Activated CD4-positive, alpha-beta memory T cell treated with anti-CD3 and anti-CD28 coated beads, Interleukin-2, amount 10 ng/mL, durations not matched to agents 7 days and 5 days (primary cell): ENCODE measurements at regions not wholly inside any gene's neighbourhood (a gene's known extent, or its start where the extent isn't known, plus 50 kb on each side); places are given as distances from the start of the nearest gene placed in this dataset.

Experiments used
- CTCF ChIA-PET: fragments of 350-600 bp; sonication (Branson Sonifier 250); formaldehyde crosslinking; loops from one replicate; lab custom pipeline; 2021; ENCODE audit warnings: antibody characterized with exemption, inconsistent platforms; lab: Charles Lee
- POLR2A ChIA-PET: fragments of 350-600 bp; sonication (Branson Sonifier 250); formaldehyde crosslinking; loops from one replicate; lab custom pipeline; 2021; ENCODE audit warnings: antibody characterized with exemption; lab: Charles Lee
- DNase-seq: peaks from one replicate; pipeline ENCODE4 v3.0.0-alpha.2; 2020
- H3K27ac Mint-ChIP-seq: one replicate; pipeline ENCODE4 v1.8.0; 2021; ENCODE audit warnings: mild to moderate bottlenecking, mixed read lengths
- H3K27me3 Mint-ChIP-seq: one replicate; pipeline ENCODE4 v1.8.0; 2021; ENCODE audit warnings: mixed read lengths
- H3K36me3 Mint-ChIP-seq: one replicate; pipeline ENCODE4 v1.8.0; 2021; ENCODE audit warnings: low read depth, mixed read lengths
- H3K4me1 Mint-ChIP-seq: one replicate; pipeline ENCODE4 v1.8.0; 2021; ENCODE audit warnings: mixed read lengths
- H3K4me3 Mint-ChIP-seq: one replicate; pipeline ENCODE4 v1.8.0; 2021; ENCODE audit warnings: mild to moderate bottlenecking, mixed read lengths
- H3K9me3 Mint-ChIP-seq: one replicate; pipeline ENCODE4 v1.8.0; 2021; ENCODE audit warnings: mixed read lengths

GRCh38 chr3:135310317-135310716, 515.3 kb downstream of the EPHB1 start:
- CTCF ChIA-PET = no interaction called here

GRCh38 chr3:135311699-135312098, 516.6 kb downstream of the EPHB1 start:
- ChIA-PET POLR2A (no interaction called here), CTCF (no interaction called here)

More at GRCh38 chr3:135310317-135310716, 515.3 kb downstream of the EPHB1 start:
- Mint-ChIP-seq H3K36me3 (no peaks in the 10 kb centered on the region), H3K27me3 (no peaks in the 10 kb centered on the region), H3K9me3 (peaks cover 6% of the 10 kb centered on the region), H3K27ac (no peak overlapping the region), H3K4me1 (no peaks in the 10 kb centered on the region), H3K4me3 (no peak overlapping the region)
- DNase-seq = no peak
- POLR2A ChIA-PET = no interaction called here

GRCh38 chr3:135314237-135314636, 519.2 kb downstream of the EPHB1 start:
- Mint-ChIP-seq H3K9me3 (peaks cover 6% of the 10 kb centered on the region), H3K27ac (no peak overlapping the region), H3K27me3 (no peaks in the 10 kb centered on the region), H3K36me3 (no peaks in the 10 kb centered on the region), H3K4me1 (no peaks in the 10 kb centered on the region), H3K4me3 (no peak overlapping the region)
- no peak for DNase-seq
- CTCF ChIA-PET = no interaction called here
- POLR2A ChIA-PET = no interaction called here

More at GRCh38 chr3:135311699-135312098, 516.6 kb downstream of the EPHB1 start:
- H3K9me3 Mint-ChIP-seq = peaks cover 6% of the 10 kb centered on the region
- H3K36me3 Mint-ChIP-seq = no peaks in the 10 kb centered on the region
- H3K4me3 Mint-ChIP-seq = no peak overlapping the region
- H3K4me1 Mint-ChIP-seq = no peaks in the 10 kb centered on the region
- no peak for DNase-seq
- H3K27me3 Mint-ChIP-seq = no peaks in the 10 kb centered on the region
- H3K27ac Mint-ChIP-seq = no peak overlapping the region

GRCh38 chr3:135324301-135324700, 529.2 kb downstream of the EPHB1 start:
- CTCF ChIA-PET = no interaction called here
- no peak for DNase-seq
- Mint-ChIP-seq H3K27me3 (no peaks in the 10 kb centered on the region), H3K9me3 (no peaks in the 10 kb centered on the region), H3K27ac (no peak overlapping the region), H3K4me3 (no peak overlapping the region), H3K36me3 (no peaks in the 10 kb centered on the region), H3K4me1 (no peaks in the 10 kb centered on the region)
- POLR2A ChIA-PET = no interaction called here

- Mint-ChIP-seq H3K27ac (no peak overlapping the region), H3K9me3 (no peaks in the 10 kb centered on the region), H3K4me1 (no peaks in the 10 kb centered on the region), H3K36me3 (no peaks in the 10 kb centered on the region), H3K4me3 (no peak overlapping the region), H3K27me3 (no peaks in the 10 kb centered on the region)
- POLR2A ChIA-PET = no interaction called here
- no peak for DNase-seq
- CTCF ChIA-PET = no interaction called here
Measured at GRCh38 chr3:135325096-135325495, 530.0 kb downstream of the EPHB1 start.

- no peaks in the 10 kb centered on the region for H3K9me3 Mint-ChIP-seq
- H3K27ac Mint-ChIP-seq = no peak overlapping the region
- ChIA-PET CTCF (no interaction called here), POLR2A (no interaction called here)
- H3K4me3 Mint-ChIP-seq = no peak overlapping the region
- no peaks in the 10 kb centered on the region for H3K36me3 Mint-ChIP-seq
- no peak for DNase-seq
- H3K27me3 Mint-ChIP-seq = no peaks in the 10 kb centered on the region
- no peaks in the 10 kb centered on the region for H3K4me1 Mint-ChIP-seq
Measured at GRCh38 chr3:135325726-135326235, 530.7 kb downstream of the EPHB1 start.

GRCh38 chr3:135326851-135327250, 531.8 kb downstream of the EPHB1 start:
- no peaks in the 10 kb centered on the region for H3K4me1 Mint-ChIP-seq

GRCh38 chr3:135328036-135328435, 533.0 kb downstream of the EPHB1 start:
- no peaks in the 10 kb centered on the region for H3K27me3 Mint-ChIP-seq
- ChIA-PET POLR2A (no interaction called here), CTCF (no interaction called here)
- no peaks in the 10 kb centered on the region for H3K9me3 Mint-ChIP-seq
- no peaks in the 10 kb centered on the region for H3K36me3 Mint-ChIP-seq
- no peak for DNase-seq
- no peaks in the 10 kb centered on the region for H3K4me1 Mint-ChIP-seq
- H3K4me3 Mint-ChIP-seq = no peak overlapping the region
- no peak overlapping the region for H3K27ac Mint-ChIP-seq

More at GRCh38 chr3:135326851-135327250, 531.8 kb downstream of the EPHB1 start:
- Mint-ChIP-seq H3K4me3 (no peak overlapping the region), H3K9me3 (no peaks in the 10 kb centered on the region), H3K27ac (no peak overlapping the region), H3K36me3 (no peaks in the 10 kb centered on the region), H3K27me3 (no peaks in the 10 kb centered on the region)
- CTCF ChIA-PET = no interaction called here
- POLR2A ChIA-PET = no interaction called here
- DNase-seq = no peak

GRCh38 chr3:135329479-135329878, 534.4 kb downstream of the EPHB1 start:
- Mint-ChIP-seq H3K4me3 (no peak overlapping the region), H3K9me3 (no peaks in the 10 kb centered on the region), H3K4me1 (no peaks in the 10 kb centered on the region), H3K27me3 (no peaks in the 10 kb centered on the region), H3K36me3 (no peaks in the 10 kb centered on the region), H3K27ac (no peak overlapping the region)
- CTCF ChIA-PET = no interaction called here
- POLR2A ChIA-PET = no interaction called here
- DNase-seq = no peak

GRCh38 chr3:135337192-135337591, 542.1 kb downstream of the EPHB1 start:
- no peaks in the 10 kb centered on the region for H3K27me3 Mint-ChIP-seq
- H3K36me3 Mint-ChIP-seq = no peaks in the 10 kb centered on the region
- H3K27ac Mint-ChIP-seq = no peak overlapping the region
- no peaks in the 10 kb centered on the region for H3K4me1 Mint-ChIP-seq
- CTCF ChIA-PET = no interaction called here
- H3K9me3 Mint-ChIP-seq = peaks cover 2% of the 10 kb centered on the region
- H3K4me3 Mint-ChIP-seq = no peak overlapping the region
- POLR2A ChIA-PET = no interaction called here
- no peak for DNase-seq

- POLR2A ChIA-PET = no interaction called here
- no peaks in the 10 kb centered on the region for H3K4me1 Mint-ChIP-seq
- no peaks in the 10 kb centered on the region for H3K9me3 Mint-ChIP-seq
- H3K36me3 Mint-ChIP-seq = no peaks in the 10 kb centered on the region
- CTCF ChIA-PET = no interaction called here
- H3K4me3 Mint-ChIP-seq = no peak overlapping the region
- no peaks in the 10 kb centered on the region for H3K27me3 Mint-ChIP-seq
- no peak for DNase-seq
- no peak overlapping the region for H3K27ac Mint-ChIP-seq
Measured at GRCh38 chr3:135348690-135349089, 553.6 kb downstream of the EPHB1 start.

- ChIA-PET POLR2A (no interaction called here), CTCF (no interaction called here)
- Mint-ChIP-seq H3K4me1 (no peaks in the 10 kb centered on the region), H3K9me3 (no peaks in the 10 kb centered on the region), H3K36me3 (no peaks in the 10 kb centered on the region), H3K27ac (no peak overlapping the region), H3K27me3 (no peaks in the 10 kb centered on the region), H3K4me3 (no peak overlapping the region)
- DNase-seq = no peak
Measured at GRCh38 chr3:135349254-135349948, 554.3 kb downstream of the EPHB1 start.

GRCh38 chr3:135352213-135352612, 557.2 kb downstream of the EPHB1 start:
- ChIA-PET POLR2A (no interaction called here), CTCF (no interaction called here)
- H3K27ac Mint-ChIP-seq = no peak overlapping the region
- no peaks in the 10 kb centered on the region for H3K27me3 Mint-ChIP-seq
- H3K4me3 Mint-ChIP-seq = no peak overlapping the region
- DNase-seq = no peak
- H3K4me1 Mint-ChIP-seq = no peaks in the 10 kb centered on the region
- H3K9me3 Mint-ChIP-seq = no peaks in the 10 kb centered on the region
- H3K36me3 Mint-ChIP-seq = no peaks in the 10 kb centered on the region

- Mint-ChIP-seq H3K27me3 (no peaks in the 10 kb centered on the region), H3K36me3 (no peaks in the 10 kb centered on the region), H3K9me3 (no peaks in the 10 kb centered on the region), H3K4me1 (no peaks in the 10 kb centered on the region), H3K27ac (no peak overlapping the region), H3K4me3 (no peak overlapping the region)
- POLR2A ChIA-PET = no interaction called here
- CTCF ChIA-PET = no interaction called here
- no peak for DNase-seq
Measured at GRCh38 chr3:135362889-135363288, 567.8 kb downstream of the EPHB1 start.
